Karpas-422 (cell line): ENCODE measurements at regions not wholly inside any gene's neighbourhood (a gene's known extent, or its start where the extent isn't known, plus 50 kb on each side); places are given as distances from the start of the nearest gene placed in this dataset.

ENCODE experiments used
- DNase-seq: peaks from one replicate; pipeline ENCODE4 v3.0.0-alpha.2; 2015
- H2AFZ ChIP-seq: fragments of 200-600 bp; sonication (generic); 2 replicates; pipeline ENCODE4 v1.6.1; 2014; ENCODE audit warnings: antibody characterized with exemption, low read length, mixed read lengths
- H3K27ac ChIP-seq: fragments of 200-600 bp; sonication (generic); 2 replicates; pipeline ENCODE4 v1.5.1; 2014; ENCODE audit warnings: mild to moderate bottlenecking, low read length, moderate library complexity
- H3K27me3 ChIP-seq: fragments of 200-600 bp; sonication (generic); 2 replicates; pipeline ENCODE4 v1.6.1; 2014; ENCODE audit warnings: low read length, mixed read lengths
- H3K36me3 ChIP-seq: fragments of 200-600 bp; sonication (generic); 2 replicates; pipeline ENCODE4 v1.6.1; 2014; ENCODE audit warnings: low read length, mixed read lengths; ENCODE audit not compliant: insufficient read depth
- H3K4me1 ChIP-seq: fragments of 200-600 bp; sonication (generic); 2 replicates; pipeline ENCODE4 v1.6.1; 2014; ENCODE audit warnings: mild to moderate bottlenecking, low read length, mixed read lengths
- H3K4me2 ChIP-seq: fragments of 200-600 bp; sonication (generic); 2 replicates; pipeline ENCODE4 v1.6.1; 2014; ENCODE audit warnings: low read length, low read depth, mild to moderate bottlenecking; ENCODE audit not compliant: poor library complexity, severe bottlenecking
- H3K4me3 ChIP-seq: fragments of 200-600 bp; sonication (generic); 2 replicates; pipeline ENCODE4 v1.5.1; 2014; ENCODE audit warnings: mild to moderate bottlenecking, antibody characterized with exemption, low read length, mixed read lengths
- H3K79me2 ChIP-seq: fragments of 200-600 bp; sonication (generic); 2 replicates; pipeline ENCODE4 v1.6.1; 2014; ENCODE audit warnings: mild to moderate bottlenecking, low read length, mixed read lengths
- H3K9ac ChIP-seq: fragments of 200-600 bp; sonication (generic); 2 replicates; pipeline ENCODE4 v1.6.0; 2014; ENCODE audit warnings: low read length
- H3K9me2 ChIP-seq: fragments of 200-600 bp; sonication (generic), shearing (Covaris generic); replicated peaks from 2 replicates; pipeline ENCODE4 v1.6.0; 2014; ENCODE audit warnings: mild to moderate bottlenecking, low read length, moderate library complexity; ENCODE audit not compliant: insufficient read depth
- H3K9me3 ChIP-seq: fragments of 300-700, 200-600 bp; sonication (generic); 2 replicates; pipeline ENCODE4 v1.6.1; 2014; ENCODE audit warnings: low read length, mixed read lengths
- H4K20me1 ChIP-seq: fragments of 200-600 bp; sonication (generic); 2 replicates; pipeline ENCODE4 v1.6.1; 2014; ENCODE audit warnings: mild to moderate bottlenecking, antibody characterized with exemption, low read length, low read depth; ENCODE audit not compliant: insufficient read depth

- Histone ChIP-seq H3K79me2 (no peaks in the 10 kb centered on the region), H3K9me2 (no peaks in the 10 kb centered on the region), H3K27me3 (no peaks in the 10 kb centered on the region), H3K9me3 (no peaks in the 10 kb centered on the region), H3K36me3 (no peaks in the 10 kb centered on the region), H3K4me3 (no peak overlapping the region), H4K20me1 (no peaks in the 10 kb centered on the region), H3K4me2 (no peak overlapping the region), H3K27ac (no peak overlapping the region), H3K9ac (no peak overlapping the region), H3K4me1 (no peaks in the 10 kb centered on the region), H2AFZ (no peak overlapping the region)
- DNase-seq: no peak
Measured at GRCh38 chr2:14855751-14856150, 223.2 kb downstream of the LRATD1 start.

- no peaks in the 10 kb centered on the region for H3K36me3 ChIP-seq
- no peaks in the 10 kb centered on the region for H3K9me2 ChIP-seq
- no peak overlapping the region for H3K4me3 ChIP-seq
- DNase-seq: no peak
- H3K4me2 ChIP-seq: no peak overlapping the region
- no peaks in the 10 kb centered on the region for H3K79me2 ChIP-seq
- H3K27ac ChIP-seq: no peak overlapping the region
- no peak overlapping the region for H2AFZ ChIP-seq
- no peaks in the 10 kb centered on the region for H3K4me1 ChIP-seq
- no peaks in the 10 kb centered on the region for H4K20me1 ChIP-seq
- H3K9me3 ChIP-seq: no peaks in the 10 kb centered on the region
- H3K9ac ChIP-seq: no peak overlapping the region
- H3K27me3 ChIP-seq: no peaks in the 10 kb centered on the region
Measured at GRCh38 chr2:14861181-14861580, 228.7 kb downstream of the LRATD1 start.

GRCh38 chr2:14866736-14867352 lies 234.3 kb downstream of the LRATD1 start:
- Histone ChIP-seq H3K4me1 (no peaks in the 10 kb centered on the region), H4K20me1 (no peaks in the 10 kb centered on the region), H3K79me2 (no peaks in the 10 kb centered on the region), H3K9me3 (no peaks in the 10 kb centered on the region), H3K9ac (no peak overlapping the region), H3K27ac (no peak overlapping the region), H3K36me3 (no peaks in the 10 kb centered on the region), H3K4me3 (no peak overlapping the region), H3K4me2 (no peak overlapping the region), H2AFZ (no peak overlapping the region), H3K27me3 (no peaks in the 10 kb centered on the region), H3K9me2 (no peaks in the 10 kb centered on the region)
- DNase-seq: no peak

- Histone ChIP-seq H3K4me2 (no peak overlapping the region), H3K9ac (no peak overlapping the region), H3K79me2 (no peaks in the 10 kb centered on the region), H3K4me3 (no peak overlapping the region), H3K9me3 (no peaks in the 10 kb centered on the region), H3K36me3 (no peaks in the 10 kb centered on the region), H4K20me1 (no peaks in the 10 kb centered on the region), H2AFZ (no peak overlapping the region), H3K4me1 (no peaks in the 10 kb centered on the region), H3K27ac (no peak overlapping the region), H3K9me2 (no peaks in the 10 kb centered on the region), H3K27me3 (no peaks in the 10 kb centered on the region)
- no peak for DNase-seq
Measured at GRCh38 chr2:14867853-14868252, 235.3 kb downstream of the LRATD1 start.

GRCh38 chr2:14872779-14873325 lies 240.3 kb downstream of the LRATD1 start:
- H2AFZ ChIP-seq: no peak overlapping the region

DNA sequence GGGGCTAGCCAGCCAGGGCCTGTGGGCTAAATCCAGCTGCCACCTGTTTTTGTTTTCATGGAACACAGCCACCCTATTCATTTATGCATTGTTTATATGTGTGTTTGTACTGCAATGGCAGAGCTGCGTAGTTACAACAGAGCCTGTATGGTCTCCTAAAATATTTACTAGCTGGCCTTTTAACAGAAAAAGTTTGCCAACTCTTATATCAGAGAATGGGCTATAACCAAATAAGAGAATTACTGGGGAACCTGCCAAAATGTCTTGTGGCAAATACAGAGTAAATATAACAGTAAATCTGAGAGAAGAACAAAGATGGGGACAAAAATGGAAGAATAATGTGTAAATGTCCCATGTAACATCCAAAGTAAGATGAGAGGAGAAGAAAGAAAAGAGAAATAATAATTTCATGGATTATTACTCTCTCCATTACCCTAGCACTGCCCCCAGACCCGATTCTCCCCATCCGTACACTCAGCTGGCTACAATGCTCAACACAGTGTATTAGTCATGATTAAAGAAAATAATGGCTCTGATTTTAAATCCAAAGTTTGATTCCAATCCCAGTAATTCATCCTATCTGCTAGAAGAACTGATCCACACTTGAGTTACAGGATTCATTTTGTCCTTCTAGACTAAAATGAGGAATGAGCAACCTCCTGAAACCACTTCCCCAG lies 249.3 kb downstream of the LRATD1 start:
- Histone ChIP-seq H3K9me3 (no peaks in the 10 kb centered on the region), H3K4me2 (no peak overlapping the region), H3K4me1 (no peaks in the 10 kb centered on the region), H3K36me3 (no peaks in the 10 kb centered on the region), H3K9ac (no peak overlapping the region), H4K20me1 (no peaks in the 10 kb centered on the region), H3K79me2 (no peaks in the 10 kb centered on the region), H3K27ac (no peak overlapping the region), H3K9me2 (no peaks in the 10 kb centered on the region), H3K27me3 (no peaks in the 10 kb centered on the region), H2AFZ (no peak overlapping the region), H3K4me3 (no peak overlapping the region)
- no peak for DNase-seq

More at GRCh38 chr2:14872779-14873325, 240.3 kb downstream of the LRATD1 start:
- Histone ChIP-seq H4K20me1 (no peaks in the 10 kb centered on the region), H3K4me1 (no peaks in the 10 kb centered on the region), H3K9me3 (no peaks in the 10 kb centered on the region), H3K9me2 (no peaks in the 10 kb centered on the region), H3K4me3 (no peak overlapping the region), H3K27ac (no peak overlapping the region), H3K4me2 (no peak overlapping the region), H3K36me3 (no peaks in the 10 kb centered on the region), H3K79me2 (no peaks in the 10 kb centered on the region), H3K9ac (no peak overlapping the region), H3K27me3 (no peaks in the 10 kb centered on the region)
- DNase-seq: no peak

DNA sequence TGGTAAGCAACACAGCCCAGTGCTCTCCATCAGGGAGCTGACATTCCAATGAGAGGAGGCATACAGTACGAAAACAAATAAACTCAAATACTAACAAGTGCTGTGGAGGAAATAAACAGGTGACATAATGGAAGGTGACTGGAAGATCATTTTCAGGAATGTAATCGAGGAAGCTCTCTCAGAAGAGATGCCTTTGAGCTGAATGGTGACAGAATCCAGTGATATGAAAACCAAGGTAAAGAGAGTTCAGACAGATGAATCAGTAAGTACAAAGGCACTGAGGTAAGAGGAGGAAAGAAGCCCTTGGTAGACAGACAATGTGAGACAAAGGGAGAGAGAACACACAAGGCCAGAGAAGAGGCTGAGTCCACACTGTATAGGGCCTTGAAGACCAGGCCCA lies 252.1 kb downstream of the LRATD1 start:
- Histone ChIP-seq H3K9me2 (no peaks in the 10 kb centered on the region), H3K4me3 (no peak overlapping the region), H3K36me3 (no peaks in the 10 kb centered on the region), H4K20me1 (no peaks in the 10 kb centered on the region), H3K9me3 (no peaks in the 10 kb centered on the region), H2AFZ (no peak overlapping the region), H3K27ac (no peak overlapping the region), H3K4me2 (no peak overlapping the region), H3K4me1 (no peaks in the 10 kb centered on the region), H3K27me3 (no peaks in the 10 kb centered on the region), H3K9ac (no peak overlapping the region), H3K79me2 (no peaks in the 10 kb centered on the region)
- no peak for DNase-seq

GRCh38 chr2:14891546-14891945 lies 259.0 kb downstream of the LRATD1 start:
- Histone ChIP-seq H3K79me2 (no peaks in the 10 kb centered on the region), H3K27me3 (no peaks in the 10 kb centered on the region; the same call in 1 of the 2 replicates), H3K4me2 (no peak overlapping the region), H3K9me2 (no peaks in the 10 kb centered on the region), H3K9me3 (no peaks in the 10 kb centered on the region), H3K27ac (no peak overlapping the region), H3K36me3 (no peaks in the 10 kb centered on the region), H3K4me3 (no peak overlapping the region), H4K20me1 (no peaks in the 10 kb centered on the region), H3K4me1 (no peaks in the 10 kb centered on the region), H3K9ac (no peak overlapping the region), H2AFZ (no peak overlapping the region)
- no peak for DNase-seq
